Mesendoderm (in vitro differentiated cells): ENCODE measurements at regions not wholly inside any gene's neighbourhood (a gene's known extent, or its start where the extent isn't known, plus 50 kb on each side); places are given as distances from the start of the nearest gene placed in this dataset.
"Not testable (repeated sequence)": the region's sequence is repeated elsewhere in the genome, so short reads cannot be mapped to it uniquely, and the experiment has no call there.

Experiments
- DNase-seq: peaks from one replicate; pipeline ENCODE4 v3.0.0; 2013
- H2AK5ac ChIP-seq: 2 replicates; pipeline ENCODE4 v1.6.1; 2013; ENCODE audit warnings: low read length, inconsistent platforms
- H2BK120ac ChIP-seq: 2 replicates; pipeline ENCODE4 v1.6.1; 2013; ENCODE audit warnings: low read depth, mild to moderate bottlenecking, low read length, moderate library complexity, mixed read lengths
- H2BK15ac ChIP-seq: replicated peaks from 2 replicates; pipeline ENCODE4 v1.6.1; 2013; ENCODE audit warnings: low read depth, mild to moderate bottlenecking, moderate library complexity
- H2BK5ac ChIP-seq: 2 replicates; pipeline ENCODE4 v1.6.1; 2013; ENCODE audit warnings: low read length, inconsistent platforms
- H3K18ac ChIP-seq: 2 replicates; pipeline ENCODE4 v1.6.1; 2013; ENCODE audit warnings: mild to moderate bottlenecking, low read length, mixed read lengths
- H3K23ac ChIP-seq: one replicate; pipeline ENCODE4 v1.6.1; 2013; ENCODE audit warnings: low read length
- H3K27ac ChIP-seq: 2 replicates; pipeline ENCODE4 v1.5.1; 2013; ENCODE audit warnings: low read depth, mild to moderate bottlenecking, inconsistent platforms, low read length, moderate library complexity
- H3K27me3 ChIP-seq: 2 replicates; pipeline ENCODE4 v1.6.1; 2013; ENCODE audit warnings: low read length, control low read depth, mild to moderate bottlenecking, inconsistent platforms; ENCODE audit not compliant: insufficient read depth, poor library complexity
- H3K36me3 ChIP-seq: 2 replicates; pipeline ENCODE4 v1.6.1; 2013; ENCODE audit warnings: low read length, inconsistent platforms; ENCODE audit not compliant: control insufficient read depth, insufficient read depth
- H3K4ac ChIP-seq: one replicate; pipeline ENCODE4 v1.6.1; 2013; ENCODE audit warnings: low read depth, mild to moderate bottlenecking, low read length, moderate library complexity
- H3K4me1 ChIP-seq: 2 replicates; pipeline ENCODE4 v1.6.1; 2013; ENCODE audit warnings: low read depth, low read length, inconsistent platforms; ENCODE audit not compliant: control insufficient read depth
- H3K4me2 ChIP-seq: 2 replicates; pipeline ENCODE4 v1.6.1; 2013; ENCODE audit warnings: low read length
- H3K4me3 ChIP-seq: 2 replicates; pipeline ENCODE4 v1.5.1; 2013; ENCODE audit warnings: mild to moderate bottlenecking, low read length
- H3K56ac ChIP-seq: one replicate; pipeline ENCODE4 v1.6.1; 2013; ENCODE audit warnings: low read length
- H3K79me1 ChIP-seq: 2 replicates; pipeline ENCODE4 v1.6.1; 2013; ENCODE audit warnings: low read length, inconsistent platforms
- H3K79me2 ChIP-seq: 2 replicates; pipeline ENCODE4 v1.6.1; 2013; ENCODE audit warnings: mild to moderate bottlenecking, low read length; ENCODE audit not compliant: control insufficient read depth, insufficient read depth
- H3K9ac ChIP-seq: 2 replicates; pipeline ENCODE4 v1.6.1; 2013; ENCODE audit warnings: low read length, inconsistent platforms
- H4K5ac ChIP-seq: one replicate; pipeline ENCODE4 v1.6.1; 2013; ENCODE audit warnings: low read length
- H4K8ac ChIP-seq: one replicate; pipeline ENCODE4 v1.6.1; 2013; ENCODE audit warnings: low read depth, mild to moderate bottlenecking, control low read depth, low read length, moderate library complexity
- whole genome bisulfite sequencing: extraction: QIAGEN DNeasy Blood & Tissue Kit; methylation state at CpG from one replicate; pipeline ENCODE4 v1.1.7; 2013; ENCODE audit warnings: low lambda C conversion rate, missing lambda C conversion rate; ENCODE audit not compliant: insufficient coverage; ENCODE audit errors: extremely low coverage; 5-methylcytosine and 5-hydroxymethylcytosine counted together

- no peaks in the 10 kb centered on the region for H3K79me1 ChIP-seq
- no peak overlapping the region for H3K9ac ChIP-seq
- no peaks in the 10 kb centered on the region for H3K36me3 ChIP-seq
- no peak overlapping the region for H2BK15ac ChIP-seq
- no peaks in the 10 kb centered on the region for H3K4me1 ChIP-seq
- H3K27me3 ChIP-seq = no peaks in the 10 kb centered on the region
- H2BK5ac ChIP-seq = no peak overlapping the region
- no peak overlapping the region for H3K27ac ChIP-seq
- H4K5ac ChIP-seq = no peak overlapping the region
- no peak overlapping the region for H2BK120ac ChIP-seq
- no peak overlapping the region for H3K4me2 ChIP-seq
- H3K4ac ChIP-seq = no peak overlapping the region
- no peak overlapping the region for H3K4me3 ChIP-seq
- H3K23ac ChIP-seq = no peak overlapping the region
- WGBS = no CpG with 5 or more reads among the region's 3 CpGs
- no peak overlapping the region for H3K18ac ChIP-seq
- H3K79me2 ChIP-seq = no peaks in the 10 kb centered on the region
- no peak overlapping the region for H2AK5ac ChIP-seq
- no peak overlapping the region for H3K56ac ChIP-seq
- DNase-seq = peak; percentile 6
- H4K8ac ChIP-seq = no peak overlapping the region
These were observed 286.6 kb downstream of the LIG4 start for GRCh38 chr13:107928762-107929161.

- Histone ChIP-seq H3K36me3 (no peaks in the 10 kb centered on the region), H2BK5ac (no peak overlapping the region), H3K18ac (no peak overlapping the region), H3K4me3 (no peak overlapping the region), H3K4ac (no peak overlapping the region), H2BK120ac (no peak overlapping the region), H3K27me3 (no peaks in the 10 kb centered on the region), H3K79me2 (no peaks in the 10 kb centered on the region), H2BK15ac (no peak overlapping the region), H2AK5ac (no peak overlapping the region), H3K4me2 (no peak overlapping the region), H4K8ac (no peak overlapping the region), H3K4me1 (no peaks in the 10 kb centered on the region), H3K27ac (no peak overlapping the region), H3K23ac (no peak overlapping the region), H4K5ac (no peak overlapping the region), H3K9ac (no peak overlapping the region), H3K56ac (no peak overlapping the region), H3K79me1 (no peaks in the 10 kb centered on the region)
- no CpG with 5 or more reads among the region's 4 CpGs for WGBS
- DNase-seq = no peak
These were observed 287.8 kb downstream of the LIG4 start for GRCh38 chr13:107927557-107927956.

GRCh38 chr13:107926515-107926914 is 288.8 kb downstream of the LIG4 start:
- H4K5ac ChIP-seq, DNase-seq, H3K27me3 ChIP-seq, H3K4me3 ChIP-seq, H3K18ac ChIP-seq, H2AK5ac ChIP-seq, H2BK120ac ChIP-seq, H3K4me2 ChIP-seq, H3K23ac ChIP-seq, H3K36me3 ChIP-seq, H2BK15ac ChIP-seq, H3K56ac ChIP-seq, H3K79me2 ChIP-seq, H2BK5ac ChIP-seq, H3K4ac ChIP-seq, H4K8ac ChIP-seq, H3K4me1 ChIP-seq, H3K9ac ChIP-seq, H3K27ac ChIP-seq, H3K79me1 ChIP-seq: not testable (repeated sequence)
- no CpG with 5 or more reads among the region's 12 CpGs for WGBS

GRCh38 chr13:107916902-107917301 is 298.4 kb downstream of the LIG4 start:
- not testable (repeated sequence) for H3K27me3 ChIP-seq, H3K18ac ChIP-seq, H3K4ac ChIP-seq, H2BK15ac ChIP-seq, DNase-seq, H2BK120ac ChIP-seq, H3K56ac ChIP-seq, H4K8ac ChIP-seq, H3K36me3 ChIP-seq, H3K79me1 ChIP-seq, H3K4me2 ChIP-seq, H3K23ac ChIP-seq, H3K79me2 ChIP-seq, H2BK5ac ChIP-seq, H2AK5ac ChIP-seq, H3K27ac ChIP-seq, H3K4me3 ChIP-seq, H4K5ac ChIP-seq, H3K4me1 ChIP-seq, H3K9ac ChIP-seq
- WGBS = no CpG with 5 or more reads among the region's 1 CpG

- Histone ChIP-seq H3K4me1 (no peaks in the 10 kb centered on the region), H3K4me2 (no peak overlapping the region), H3K9ac (no peak overlapping the region), H3K27ac (no peak overlapping the region), H3K56ac (no peak overlapping the region), H4K5ac (no peak overlapping the region), H4K8ac (no peak overlapping the region), H2BK5ac (no peak overlapping the region), H3K79me2 (no peaks in the 10 kb centered on the region), H3K23ac (no peak overlapping the region), H3K18ac (no peak overlapping the region), H2AK5ac (no peak overlapping the region), H3K4ac (no peak overlapping the region), H3K4me3 (no peak overlapping the region), H2BK120ac (no peak overlapping the region), H3K36me3 (no peaks in the 10 kb centered on the region), H2BK15ac (no peak overlapping the region), H3K79me1 (no peaks in the 10 kb centered on the region), H3K27me3 (no peaks in the 10 kb centered on the region)
- no peak for DNase-seq
- no CpG with 5 or more reads among the region's 2 CpGs for WGBS
These were observed 302.6 kb downstream of the LIG4 start for GRCh38 chr13:107912745-107913144.

- no peak overlapping the region for H2BK120ac ChIP-seq
- peak; percentile 3 for DNase-seq
These were observed 308.1 kb downstream of the LIG4 start for GRCh38 chr13:107907065-107907805.

More at GRCh38 chr13:107907065-107907805, 308.1 kb downstream of the LIG4 start:
- Histone ChIP-seq H2BK5ac (no peak overlapping the region), H4K8ac (no peak overlapping the region), H3K4ac (no peak overlapping the region), H3K23ac (no peak overlapping the region), H3K18ac (no peak overlapping the region), H2BK15ac (no peak overlapping the region), H3K4me3 (no peak overlapping the region), H3K4me1 (no peaks in the 10 kb centered on the region), H3K4me2 (no peak overlapping the region), H3K79me1 (no peaks in the 10 kb centered on the region), H3K27me3 (no peaks in the 10 kb centered on the region), H3K56ac (no peak overlapping the region), H3K27ac (no peak overlapping the region), H2AK5ac (no peak overlapping the region), H3K79me2 (no peaks in the 10 kb centered on the region), H4K5ac (no peak overlapping the region), H3K36me3 (no peaks in the 10 kb centered on the region), H3K9ac (no peak overlapping the region)
- WGBS = no CpG with 5 or more reads among the region's 14 CpGs
